ENCODE measurements at regions not wholly inside any gene's neighbourhood (a gene's known extent, or its start where the extent isn't known, plus 50 kb on each side); places are given as distances from the start of the nearest gene placed in this dataset.

- H3K9me3 ChIP-seq (ENCODE audit: control insufficient read depth, insufficient read depth, low read depth, low read length) = no peaks in the 10 kb centered on the region
- no peak overlapping the region for H3K4me3 ChIP-seq (ENCODE audit: low read depth in 2 of 2, low read length in 2 of 2)
- no peak overlapping the region for H3K27ac ChIP-seq (ENCODE audit: low read length)
- DNase-seq (ENCODE audit: low read depth, low spot score) (no peak), ATAC-seq (no peak)
- H3K4me1 ChIP-seq (ENCODE audit: control insufficient read depth, insufficient read depth, low read length) = peaks cover 5% of the 10 kb centered on the region
- CTCF ChIA-PET = no interaction called here
- in situ Hi-C loops (cut with HindIII; ENCODE audit: low pct_unique_long_range_greater_than_20kb, low sequenced_read_pairs) (no loop called here), intact Hi-C loops (cut with micrococcal nuclease; ENCODE audit: unreplicated experiment) (loop anchor here (10.0 kb wide), 1 partner anchor 136 kb away; no protein-coding TSS in a partner anchor)
- no peaks in the 10 kb centered on the region for H3K36me3 ChIP-seq (ENCODE audit: control insufficient read depth, insufficient read depth, low read length)
- TF ChIP-seq POLR2AphosphoS5 (IDR thresholded peaks at IDR 0.05; ENCODE audit: low read depth, low read length) (no peak), REST (IDR thresholded peaks at IDR 0.05; ENCODE audit: insufficient read depth in 1 of 2, low read depth in 2 of 2, low read length in 1 of 2) (peak in 1 of 2 experiments; percentile 53; a peak in 1 of 4 replicates)
- POLR2A ChIA-PET = no interaction called here
- BruUV-seq (replicated peaks) = no TSS peak
- H3K27me3 ChIP-seq (ENCODE audit: control insufficient read depth, insufficient read depth, low read length) = no peaks in the 10 kb centered on the region
Observed at GRCh38 chr17:71978435-71978834, 142.4 kb upstream of the SOX9 start.

GRCh38 chr17:71980171-71980570 lies 140.6 kb upstream of the SOX9 start:
- Histone ChIP-seq H3K27me3 (ENCODE audit: control insufficient read depth, insufficient read depth, low read length) (no peaks in the 10 kb centered on the region), H3K4me1 (ENCODE audit: control insufficient read depth, insufficient read depth, low read length) (peaks cover 5% of the 10 kb centered on the region), H3K9me3 (ENCODE audit: control insufficient read depth, insufficient read depth, low read depth, low read length) (no peaks in the 10 kb centered on the region), H3K36me3 (ENCODE audit: control insufficient read depth, insufficient read depth, low read length) (no peaks in the 10 kb centered on the region), H3K4me3 (ENCODE audit: low read depth in 2 of 2, low read length in 2 of 2) (no peak overlapping the region), H3K27ac (ENCODE audit: low read length) (no peak overlapping the region)
- CTCF ChIA-PET = no interaction called here
- DNase-seq (ENCODE audit: low read depth, low spot score) (no peak), ATAC-seq (no peak)
- POLR2A ChIA-PET = no interaction called here
- TF ChIP-seq POLR2AphosphoS5 (IDR thresholded peaks at IDR 0.05; ENCODE audit: low read depth, low read length) (no peak), REST (IDR thresholded peaks at IDR 0.05; ENCODE audit: insufficient read depth in 1 of 2, low read depth in 2 of 2, low read length in 1 of 2) (no peak), TCF7L2 (IDR thresholded peaks at IDR 0.05; ENCODE audit: low read depth, low read length) (no peak), SIN3A (IDR thresholded peaks at IDR 0.05; ENCODE audit: borderline replicate concordance, insufficient read depth, low read depth, low read length) (no peak)
- TF ChIP-seq, protein P1, sequence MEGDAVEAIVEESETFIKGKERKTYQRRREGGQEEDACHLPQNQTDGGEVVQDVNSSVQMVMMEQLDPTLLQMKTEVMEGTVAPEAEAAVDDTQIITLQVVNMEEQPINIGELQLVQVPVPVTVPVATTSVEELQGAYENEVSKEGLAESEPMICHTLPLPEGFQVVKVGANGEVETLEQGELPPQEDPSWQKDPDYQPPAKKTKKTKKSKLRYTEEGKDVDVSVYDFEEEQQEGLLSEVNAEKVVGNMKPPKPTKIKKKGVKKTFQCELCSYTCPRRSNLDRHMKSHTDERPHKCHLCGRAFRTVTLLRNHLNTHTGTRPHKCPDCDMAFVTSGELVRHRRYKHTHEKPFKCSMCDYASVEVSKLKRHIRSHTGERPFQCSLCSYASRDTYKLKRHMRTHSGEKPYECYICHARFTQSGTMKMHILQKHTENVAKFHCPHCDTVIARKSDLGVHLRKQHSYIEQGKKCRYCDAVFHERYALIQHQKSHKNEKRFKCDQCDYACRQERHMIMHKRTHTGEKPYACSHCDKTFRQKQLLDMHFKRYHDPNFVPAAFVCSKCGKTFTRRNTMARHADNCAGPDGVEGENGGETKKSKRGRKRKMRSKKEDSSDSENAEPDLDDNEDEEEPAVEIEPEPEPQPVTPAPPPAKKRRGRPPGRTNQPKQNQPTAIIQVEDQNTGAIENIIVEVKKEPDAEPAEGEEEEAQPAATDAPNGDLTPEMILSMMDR (IDR thresholded peaks at IDR 0.05) = no peak
- intact Hi-C loops (cut with micrococcal nuclease; ENCODE audit: unreplicated experiment) = no loop called here
- in situ Hi-C loops (cut with HindIII; ENCODE audit: low pct_unique_long_range_greater_than_20kb, low sequenced_read_pairs) = no loop called here
- BruUV-seq (replicated peaks) = no TSS peak

Measured in Panc1 (cell line).